A673 (cell line): ENCODE measurements at regions not wholly inside any gene's neighbourhood (a gene's known extent, or its start where the extent isn't known, plus 50 kb on each side); places are given as distances from the start of the nearest gene placed in this dataset.
"Not testable (repeated sequence)": the region's sequence is repeated elsewhere in the genome, so short reads cannot be mapped to it uniquely, and the experiment has no call there.

ENCODE experiments used
- BruUV-seq: library from RNA; stranded (reverse); fragments of 400-500 nt; replicated peaks from 2 replicates; lab custom pipeline; 2021; lab: Mats Ljungman, UMichigan
- CTCF ChIA-PET: fragments of 300-600 bp; sonication (Branson Sonifier 250); formaldehyde crosslinking; loops from one replicate; lab custom pipeline; 2022; ENCODE audit warnings: antibody characterized with exemption; lab: Charles Lee
- POLR2A ChIA-PET: fragments of 300-600 bp; sonication (Branson Sonifier 250); formaldehyde crosslinking; loops from one replicate; lab custom pipeline; 2022; ENCODE audit warnings: antibody characterized with exemption; ENCODE audit not compliant: low non-redundant PET; lab: Charles Lee
- DNase-seq: peaks from one replicate; pipeline ENCODE4 v3.0.0-alpha.2; 2015; ENCODE audit warnings: low spot score
- H3K27ac ChIP-seq: fragments of 200-600 bp; sonication (generic); 2 replicates; pipeline ENCODE4 v1.5.1; 2016; ENCODE audit warnings: mixed run types, low read depth, mild to moderate bottlenecking, mixed read lengths, antibody characterized with exemption, low read length; ENCODE audit not compliant: poor library complexity, severe bottlenecking
- H3K27me3 ChIP-seq: fragments of 200-600 bp; sonication (generic); replicated peaks from 2 replicates; pipeline ENCODE4 v1.6.1; 2017; ENCODE audit warnings: mixed run types, low read depth, mild to moderate bottlenecking, mixed read lengths, antibody characterized with exemption, low read length; ENCODE audit not compliant: insufficient read depth, poor library complexity
- H3K36me3 ChIP-seq: fragments of 200-600 bp; sonication (generic); 2 replicates; pipeline ENCODE4 v1.6.1; 2016; ENCODE audit warnings: mixed run types, mild to moderate bottlenecking, mixed read lengths, antibody characterized with exemption, low read length; ENCODE audit not compliant: insufficient read depth, poor library complexity, severe bottlenecking
- H3K4me1 ChIP-seq: fragments of 200-600 bp; sonication (generic); 2 replicates; pipeline ENCODE4 v1.6.1; 2017; ENCODE audit warnings: mixed run types, mild to moderate bottlenecking, mixed read lengths, antibody characterized with exemption, low read length; ENCODE audit not compliant: insufficient read depth, poor library complexity, severe bottlenecking
- H3K4me3 ChIP-seq: fragments of 200-600 bp; sonication (generic); 2 replicates; pipeline ENCODE4 v1.5.1; 2016; ENCODE audit warnings: low read depth, mixed run types, mild to moderate bottlenecking, mixed read lengths, low read length; ENCODE audit not compliant: poor library complexity, severe bottlenecking
- H3K9me3 ChIP-seq: fragments of 200-600 bp; sonication (generic); 2 replicates; pipeline ENCODE4 v1.6.1; 2016; ENCODE audit warnings: mixed run types, low read depth, mild to moderate bottlenecking, mixed read lengths, antibody characterized with exemption, low read length; ENCODE audit not compliant: poor library complexity, severe bottlenecking
- CTCF ChIP-seq: fragments of 300-800, 200-600 bp; sonication (generic); conservative IDR thresholded peaks from 2 replicates; pipeline ENCODE4 v1.5.1; 2017; ENCODE audit warnings: low read depth, mild to moderate bottlenecking, antibody characterized with exemption, low read length, moderate library complexity, mixed read lengths
- EZH2 ChIP-seq: fragments of 200-600 bp; sonication (generic); IDR thresholded peaks from 2 replicates; pipeline ENCODE4 v1.6.1; 2017; ENCODE audit warnings: borderline replicate concordance, low read depth, mild to moderate bottlenecking, mixed read lengths, antibody characterized with exemption, low read length; ENCODE audit not compliant: poor library complexity, severe bottlenecking
- intact Hi-C: fragments of 100-400 bp; cut with micrococcal nuclease; formaldehyde crosslinking; loops from one replicate; pipeline ENCODE4 v1.10.0; 2022; ENCODE audit not compliant: unreplicated experiment

DNA sequence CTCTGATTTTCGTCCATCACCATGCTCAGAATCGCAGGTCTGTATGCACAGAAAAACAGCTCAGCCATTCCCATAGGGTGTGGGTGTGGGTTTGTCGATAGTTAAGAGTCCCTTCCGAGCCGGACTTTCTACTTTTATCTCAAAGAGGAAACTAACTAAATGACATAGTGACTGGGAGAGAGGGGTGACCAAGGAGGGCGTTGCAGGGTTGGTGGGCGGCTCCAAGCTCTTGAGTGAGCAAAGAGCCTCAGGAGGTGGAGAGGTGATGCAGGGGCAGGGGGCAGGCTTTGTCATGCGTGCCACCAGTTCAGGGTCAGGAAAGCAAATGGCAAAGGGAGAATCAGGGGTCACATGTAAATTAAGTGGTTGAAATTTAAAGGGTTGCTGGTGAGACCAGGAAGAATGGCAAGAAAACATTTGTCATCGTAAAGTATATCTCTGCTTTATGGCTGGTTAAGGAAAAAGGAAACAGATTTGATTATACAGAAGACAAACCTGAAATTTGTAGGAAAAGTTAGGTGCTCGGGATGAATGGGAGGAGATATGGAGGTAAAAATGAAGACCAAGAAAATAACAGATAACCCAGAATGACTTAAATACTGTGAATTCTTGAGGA is 249.0 kb downstream of the SETD4 start:
- BruUV-seq: no TSS peak
- no peaks in the 10 kb centered on the region for H3K36me3 ChIP-seq
- H3K4me3 ChIP-seq: no peak overlapping the region
- intact Hi-C loops: no loop called here
- H3K27ac ChIP-seq: no peak overlapping the region
- POLR2A ChIA-PET: no interaction called here
- DNase-seq: no peak
- no peaks in the 10 kb centered on the region for H3K4me1 ChIP-seq
- peaks cover 30% of the 10 kb centered on the region for H3K27me3 ChIP-seq
- TF ChIP-seq EZH2 (no peak), CTCF (no peak)
- CTCF ChIA-PET: no interaction called here
- H3K9me3 ChIP-seq: no peaks in the 10 kb centered on the region

DNA sequence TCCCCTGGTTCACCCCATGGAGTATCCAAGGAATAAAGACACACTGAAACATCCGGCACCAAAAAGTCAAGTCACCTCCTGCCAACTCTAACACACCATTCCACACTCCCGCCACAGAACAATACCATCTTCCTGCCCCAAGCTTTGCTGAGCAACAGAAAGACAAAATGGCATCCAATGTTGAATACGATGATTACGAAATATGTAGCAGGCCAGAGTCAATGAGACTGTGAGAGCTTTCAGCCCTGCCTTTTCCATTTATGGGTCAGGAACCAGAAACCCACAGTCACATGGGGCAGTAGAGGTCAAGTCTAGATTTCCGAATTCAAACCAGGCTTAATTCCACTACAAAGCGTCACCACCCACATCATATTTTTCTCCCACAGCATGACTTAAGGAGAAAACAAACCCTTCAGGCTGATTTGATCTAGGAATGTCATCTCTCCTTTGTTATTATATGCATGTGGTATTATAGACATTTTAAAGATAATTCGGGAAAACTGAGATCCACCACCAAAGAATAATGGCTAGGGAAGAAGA is 249.8 kb downstream of the SETD4 start:
- ChIA-PET POLR2A (no interaction called here), CTCF (no interaction called here)
- H3K4me1 ChIP-seq: no peaks in the 10 kb centered on the region
- no peaks in the 10 kb centered on the region for H3K36me3 ChIP-seq
- no peak for TF ChIP-seq CTCF
- TF ChIP-seq EZH2: no peak
- no peak overlapping the region for H3K27ac ChIP-seq
- BruUV-seq: no TSS peak
- no peak overlapping the region for H3K4me3 ChIP-seq
- H3K9me3 ChIP-seq: no peaks in the 10 kb centered on the region
- intact Hi-C loops: no loop called here
- DNase-seq: no peak
- peaks cover 30% of the 10 kb centered on the region for H3K27me3 ChIP-seq

DNA sequence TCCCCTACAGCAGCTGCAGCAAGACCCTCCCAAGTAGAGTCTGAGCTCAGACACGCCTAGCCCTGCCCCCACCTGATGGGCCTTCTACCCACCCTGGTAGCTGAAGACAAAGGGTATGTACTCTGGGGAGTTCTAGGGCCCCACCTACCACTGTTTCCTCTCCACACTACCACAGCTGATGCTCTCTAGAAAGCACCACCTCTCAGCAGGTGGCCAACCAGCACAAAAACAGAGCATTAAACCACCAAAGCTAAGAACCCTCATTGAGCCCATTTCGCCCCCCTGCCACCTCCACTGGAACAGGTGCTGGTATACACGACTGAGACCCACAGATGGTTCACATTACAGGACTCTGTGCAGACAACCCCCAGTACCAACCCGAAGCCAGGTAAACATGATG is 258.9 kb downstream of the SETD4 start:
- Histone ChIP-seq H3K27ac (no peak overlapping the region), H3K4me3 (no peak overlapping the region), H3K4me1 (no peaks in the 10 kb centered on the region), H3K36me3 (no peaks in the 10 kb centered on the region), H3K27me3 (peaks cover 3% of the 10 kb centered on the region), H3K9me3 (no peaks in the 10 kb centered on the region)
- BruUV-seq: no TSS peak
- CTCF ChIA-PET: no interaction called here
- no peak for DNase-seq
- TF ChIP-seq EZH2 (no peak), CTCF (no peak)
- POLR2A ChIA-PET: no interaction called here
- intact Hi-C loops: no loop called here

GRCh38 chr21:35800796-35801385 is 259.4 kb downstream of the SETD4 start:
- CTCF ChIA-PET, POLR2A ChIA-PET: not testable (repeated sequence)

More at GRCh38 chr21:35800796-35801385, 259.4 kb downstream of the SETD4 start:
- H3K36me3 ChIP-seq, BruUV-seq, DNase-seq, H3K9me3 ChIP-seq, H3K27ac ChIP-seq, intact Hi-C loops, H3K27me3 ChIP-seq, H3K4me3 ChIP-seq, H3K4me1 ChIP-seq: not testable (repeated sequence)
